HG02973 (cell line): ENCODE measurements at regions not wholly inside any gene's neighbourhood (a gene's known extent, or its start where the extent isn't known, plus 50 kb on each side); places are given as distances from the start of the nearest gene placed in this dataset.
"Not testable (repeated sequence)": the region's sequence is repeated elsewhere in the genome, so short reads cannot be mapped to it uniquely, and the experiment has no call there.

Experiments used
- ATAC-seq: cut with Tn5 transposase; IDR thresholded peaks from one replicate; pipeline ENCODE4 v1.9.1; 2021; ENCODE audit warnings: moderate library complexity; ENCODE audit not compliant: unreplicated experiment

DNA sequence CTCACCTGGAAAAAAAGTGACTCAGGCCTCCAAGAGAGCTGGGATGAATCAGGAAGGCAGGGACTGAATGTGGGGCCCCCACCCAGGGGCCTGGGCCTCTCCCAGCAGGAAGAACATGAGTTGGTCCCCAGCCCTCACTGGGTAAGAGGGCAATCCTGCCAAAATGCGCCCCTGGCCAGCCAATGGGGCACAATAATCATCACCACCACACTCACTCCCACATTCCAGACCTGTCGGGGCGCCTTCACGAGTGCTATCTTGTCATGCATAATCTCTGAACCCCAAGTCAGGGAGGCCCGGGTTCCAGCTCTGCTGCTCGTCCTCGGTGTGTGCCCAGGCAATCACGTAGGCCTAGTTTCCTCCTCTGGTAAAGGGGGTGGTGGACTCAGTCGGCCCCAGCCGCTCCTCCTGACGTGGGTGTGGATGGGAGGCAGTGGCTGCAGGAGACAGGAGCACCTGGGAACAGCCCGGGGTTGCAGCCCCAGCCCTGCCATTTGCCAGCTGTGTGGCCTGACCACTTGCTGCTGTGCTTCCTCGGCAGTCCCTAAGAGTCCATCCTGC, 115.1 kb downstream of the CYP26B1 start:
- ATAC-seq: no peak

DNA sequence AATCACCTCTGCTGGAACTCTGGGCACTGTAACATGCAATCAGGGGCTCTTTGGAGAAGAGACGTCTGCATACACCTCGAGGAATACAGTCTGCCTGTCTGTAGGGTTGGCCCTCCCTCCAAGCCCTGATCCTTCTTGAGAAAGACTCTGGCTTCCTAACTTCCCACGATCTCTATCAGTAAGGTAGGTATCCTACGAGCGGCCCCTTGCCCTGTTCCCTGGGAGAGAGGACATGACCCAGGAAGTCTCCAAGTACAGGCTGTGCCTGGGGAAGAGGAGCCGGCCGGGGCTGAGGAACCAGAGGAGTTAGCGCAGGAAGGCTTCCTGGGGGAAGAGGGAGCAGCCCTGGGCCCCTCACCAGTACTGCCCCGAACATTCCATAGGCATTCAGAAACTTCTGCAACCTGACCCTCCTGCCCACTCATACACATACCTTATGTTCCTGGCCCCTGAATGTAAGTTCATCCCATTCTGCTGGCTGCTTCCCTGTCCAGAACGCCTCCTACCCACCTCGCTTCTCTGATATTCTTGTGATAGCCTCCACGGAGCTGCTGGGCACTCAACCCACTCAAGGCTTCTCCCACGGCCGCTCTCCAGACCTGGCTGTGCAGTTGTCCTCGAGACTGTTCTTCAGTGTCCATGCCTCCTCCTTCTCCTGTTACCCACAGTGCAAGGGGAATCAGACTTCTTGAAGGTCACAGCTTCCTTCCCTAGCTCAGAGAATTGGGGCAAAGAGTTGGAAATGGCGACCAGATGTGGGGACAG, 116.1 kb downstream of the CYP26B1 start:
- ATAC-seq: no peak

DNA sequence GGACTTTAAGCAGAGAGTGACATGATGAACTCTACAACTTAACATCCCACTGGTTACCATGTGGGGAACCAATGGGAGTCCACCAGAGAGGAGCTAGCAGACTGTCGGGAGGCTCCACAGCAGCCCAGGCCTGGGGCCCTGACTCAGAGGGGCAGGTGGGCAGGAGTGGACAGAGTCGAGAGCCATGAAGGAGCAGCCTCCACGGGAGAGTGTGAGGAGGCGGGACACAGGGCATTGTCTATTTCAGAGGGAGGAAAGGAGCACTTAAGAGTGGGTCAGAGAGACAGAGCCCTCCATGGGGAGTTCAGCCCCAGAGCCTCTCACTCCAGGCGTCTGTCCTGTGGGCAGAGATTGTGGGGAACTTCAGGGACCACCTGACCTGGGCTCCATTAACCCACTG, 118.7 kb downstream of the CYP26B1 start:
- ATAC-seq: no peak

DNA sequence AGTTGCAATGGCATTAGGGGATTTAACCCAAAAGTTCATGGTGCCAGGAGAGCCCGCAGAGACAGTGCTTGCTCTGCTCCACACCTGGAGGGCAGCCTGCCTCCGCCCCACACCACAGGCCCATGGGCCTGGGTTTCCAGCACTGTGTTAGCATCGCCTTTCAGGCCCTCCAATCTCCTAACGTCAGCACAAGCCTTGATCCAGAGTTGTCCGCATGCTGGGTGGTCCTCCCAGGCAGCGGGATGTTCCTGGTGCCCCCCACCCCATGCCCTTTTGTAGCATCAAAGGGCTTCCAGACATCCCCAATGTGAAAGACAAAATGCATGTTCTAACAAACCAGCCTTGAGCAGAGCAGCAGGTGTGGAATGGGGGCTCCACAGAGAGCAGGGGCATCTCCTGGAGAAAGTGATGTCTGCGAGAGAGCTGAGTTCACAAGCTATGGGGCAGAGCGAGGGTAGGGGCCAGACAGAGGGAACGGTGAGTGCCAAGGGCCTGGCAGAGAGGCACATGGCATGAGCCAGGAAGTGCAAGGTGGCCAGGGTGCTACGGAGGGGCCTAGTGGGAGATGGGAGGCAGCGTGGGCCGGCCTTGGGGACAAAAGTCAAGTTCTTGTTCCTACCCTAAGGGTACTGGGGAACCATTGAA, 119.2 kb downstream of the CYP26B1 start:
- no peak for ATAC-seq

DNA sequence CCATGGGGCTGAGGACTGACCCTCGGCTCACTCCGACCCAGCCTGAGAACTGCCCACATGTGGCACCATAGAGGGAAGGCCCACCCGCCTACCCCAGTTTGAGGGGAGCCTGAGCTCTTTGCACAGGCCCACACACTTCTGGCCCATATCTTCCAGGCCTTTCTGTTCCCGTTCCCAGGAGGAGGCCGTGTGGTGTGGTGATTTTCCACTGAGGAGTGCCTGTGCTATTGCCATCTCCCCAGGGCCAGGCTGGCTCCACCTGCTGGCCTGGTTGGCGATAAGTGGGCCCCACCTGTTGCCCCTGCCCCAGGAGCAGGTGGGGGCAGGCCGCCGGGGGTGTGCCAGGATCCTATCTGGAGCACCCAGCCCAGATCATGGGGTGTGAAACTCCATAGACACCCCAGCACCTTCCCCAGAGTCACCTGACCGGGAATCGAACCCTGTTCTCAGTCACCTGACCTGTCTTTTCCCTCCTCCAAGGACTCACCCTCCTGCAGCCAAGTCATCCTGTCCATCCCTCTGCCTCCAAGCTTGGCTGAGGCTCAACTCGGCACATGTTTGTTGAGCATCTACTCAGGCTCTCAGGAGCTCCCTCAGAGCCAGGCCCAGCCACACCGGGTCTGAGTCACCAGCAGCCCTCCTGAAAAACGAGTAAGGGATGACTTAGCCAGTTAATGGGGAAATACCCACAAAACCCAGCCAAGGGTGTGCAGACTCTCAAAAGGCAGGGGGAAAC, 120.1 kb downstream of the CYP26B1 start:
- no peak for ATAC-seq

DNA sequence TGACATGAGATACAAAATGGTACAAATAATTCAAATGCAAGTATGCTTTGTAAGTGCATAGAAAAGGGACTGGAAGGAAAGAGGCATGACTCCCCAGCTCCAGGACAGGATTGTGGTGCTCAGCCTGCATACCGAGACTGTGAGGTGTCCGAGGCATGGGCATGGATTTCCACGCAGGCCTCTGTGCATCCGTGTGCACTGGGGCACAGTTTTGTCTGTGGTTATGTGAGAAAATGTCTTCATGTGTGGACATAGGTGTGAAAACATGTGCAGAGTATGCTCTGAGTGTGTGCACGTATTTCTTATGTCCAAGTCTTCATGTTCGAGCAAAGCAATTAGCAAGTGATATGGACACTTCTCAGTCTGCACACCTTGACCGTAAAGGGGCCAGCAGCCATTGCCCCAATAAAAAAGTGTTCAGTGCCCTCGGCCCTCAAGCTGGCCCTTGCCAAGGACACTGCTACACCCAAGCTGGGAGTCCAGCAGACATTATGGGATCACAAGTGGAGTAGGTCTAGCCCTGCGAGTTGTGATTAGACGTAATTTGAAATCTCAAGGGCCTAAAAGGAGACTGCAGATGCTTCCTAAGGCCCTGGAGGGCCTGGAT, 120.7 kb downstream of the CYP26B1 start:
- no peak for ATAC-seq

DNA sequence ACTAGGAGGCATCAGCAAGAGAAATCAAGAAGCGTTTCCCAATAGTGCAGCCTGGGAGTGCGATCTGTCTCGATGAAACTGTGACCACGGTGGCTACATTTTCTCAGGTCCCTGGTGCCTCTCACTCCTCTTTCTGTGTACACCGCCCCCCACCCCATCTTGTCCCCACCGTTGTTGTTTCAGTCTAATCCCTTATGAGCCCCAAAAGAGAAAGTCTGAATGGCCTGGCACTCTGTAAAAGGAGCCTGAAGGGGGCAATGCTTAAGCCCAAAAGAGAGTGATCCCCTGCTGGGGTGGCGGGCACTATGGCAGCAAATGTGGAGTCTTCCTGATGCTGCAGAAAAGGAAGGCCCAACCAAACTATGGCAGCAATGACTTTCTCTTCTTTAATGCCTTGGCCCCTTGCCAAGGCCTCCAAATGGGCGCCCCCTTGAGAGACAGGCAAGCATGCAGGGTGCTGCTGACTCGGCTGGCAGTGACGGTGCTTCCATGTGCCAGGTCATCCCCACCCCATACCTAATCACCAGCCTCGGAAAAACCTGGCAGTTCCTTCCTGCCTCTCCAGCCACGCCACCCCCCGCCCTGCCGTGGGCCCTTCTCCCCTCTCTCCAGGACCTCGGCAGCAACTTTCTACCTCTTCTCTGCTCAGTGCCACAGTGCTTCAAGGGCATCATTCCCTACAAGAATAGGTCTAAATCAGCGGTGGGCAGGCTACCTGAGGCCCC, 123.0 kb downstream of the CYP26B1 start:
- ATAC-seq: no peak

DNA sequence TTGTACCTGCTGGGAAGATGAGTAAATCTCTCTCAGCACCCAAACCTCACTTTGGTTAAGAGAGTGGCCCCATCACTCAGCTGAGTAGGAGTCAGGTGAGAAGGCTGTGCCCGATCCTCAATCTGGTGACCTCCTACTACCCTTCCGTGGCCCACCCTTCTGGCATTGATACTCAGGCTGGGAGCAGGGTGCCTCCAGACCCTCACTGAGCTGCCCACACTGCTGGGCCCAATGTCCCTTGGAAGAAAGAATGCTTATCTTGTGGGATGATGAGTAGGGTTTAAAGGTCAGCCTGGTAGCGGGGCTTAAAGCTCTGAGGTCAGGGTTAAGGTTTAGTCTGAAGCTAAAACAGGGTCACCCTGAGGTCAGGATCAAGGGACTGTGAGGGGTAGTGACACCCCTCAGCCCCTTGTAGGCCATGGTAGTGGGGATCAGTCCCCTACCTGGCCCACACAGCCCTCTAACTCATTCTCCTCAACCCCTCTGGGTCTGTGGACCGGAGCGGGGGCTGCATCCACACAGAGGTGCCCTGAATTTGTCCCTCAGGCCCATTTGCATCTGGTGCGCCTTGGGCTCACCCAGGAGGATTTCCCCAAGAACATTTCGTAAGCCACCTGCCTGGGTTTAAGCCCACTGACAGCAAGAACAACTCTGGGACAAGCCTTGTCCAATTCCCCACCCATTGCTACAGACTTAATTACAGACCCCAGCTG, 123.8 kb downstream of the CYP26B1 start:
- no peak for ATAC-seq

DNA sequence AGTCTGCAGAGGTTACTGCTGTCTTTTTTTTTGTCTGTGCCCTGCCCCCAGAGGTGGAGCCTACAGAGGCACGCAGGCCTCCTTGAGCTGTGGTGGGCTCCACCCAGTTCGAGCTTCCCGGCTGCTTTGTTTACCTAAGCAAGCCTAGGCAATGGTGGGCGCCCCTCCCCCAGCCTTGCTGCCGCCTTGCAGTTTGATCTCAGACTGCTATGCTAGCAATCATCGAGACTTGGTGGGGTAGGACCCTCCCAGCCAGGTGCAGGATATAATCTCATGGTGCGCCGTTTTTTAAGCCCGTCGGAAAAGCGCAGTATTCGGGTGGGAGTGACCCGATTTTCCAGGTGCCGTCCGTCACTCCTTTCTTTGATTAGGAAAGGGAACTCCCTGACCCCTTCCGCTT, 126.3 kb downstream of the CYP26B1 start:
- ATAC-seq: not testable (repeated sequence)

DNA sequence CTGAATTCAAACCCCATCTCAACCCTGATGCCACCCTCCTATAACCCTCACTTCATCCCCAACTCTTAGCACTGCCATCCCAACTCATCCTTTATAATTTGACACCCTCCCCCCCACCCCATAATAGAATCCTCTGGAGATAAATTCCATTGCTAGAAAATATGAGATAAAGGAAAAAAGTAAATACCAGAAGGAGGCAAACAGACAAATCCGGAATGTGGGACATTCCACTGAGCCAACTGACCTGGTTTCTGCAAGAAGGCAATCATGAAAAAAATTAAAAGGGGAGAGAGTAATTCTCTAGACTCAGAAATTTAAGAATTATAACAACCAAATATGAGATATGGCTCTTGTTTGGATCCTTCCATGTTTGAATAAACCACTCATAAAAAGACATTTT, 132.4 kb downstream of the CYP26B1 start:
- ATAC-seq: no peak

DNA sequence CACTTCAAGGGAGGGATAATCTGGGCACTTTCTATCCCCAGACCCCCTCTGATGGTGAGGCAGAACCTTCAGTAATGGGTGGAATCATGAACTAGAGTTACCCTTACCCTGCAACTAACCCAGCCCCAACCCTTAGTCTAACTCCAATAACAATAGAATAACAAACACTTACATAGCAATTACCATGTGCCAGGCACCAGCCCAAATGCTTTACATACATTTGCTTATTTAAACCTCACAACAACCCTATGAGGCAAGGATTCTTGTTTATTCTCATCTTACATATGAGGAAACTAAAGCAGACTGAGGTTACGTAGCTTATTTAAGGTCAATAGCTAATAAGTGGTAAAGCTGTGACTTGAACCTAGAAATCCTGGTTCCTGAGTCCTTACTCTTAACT, 132.8 kb downstream of the CYP26B1 start:
- ATAC-seq: no peak

DNA sequence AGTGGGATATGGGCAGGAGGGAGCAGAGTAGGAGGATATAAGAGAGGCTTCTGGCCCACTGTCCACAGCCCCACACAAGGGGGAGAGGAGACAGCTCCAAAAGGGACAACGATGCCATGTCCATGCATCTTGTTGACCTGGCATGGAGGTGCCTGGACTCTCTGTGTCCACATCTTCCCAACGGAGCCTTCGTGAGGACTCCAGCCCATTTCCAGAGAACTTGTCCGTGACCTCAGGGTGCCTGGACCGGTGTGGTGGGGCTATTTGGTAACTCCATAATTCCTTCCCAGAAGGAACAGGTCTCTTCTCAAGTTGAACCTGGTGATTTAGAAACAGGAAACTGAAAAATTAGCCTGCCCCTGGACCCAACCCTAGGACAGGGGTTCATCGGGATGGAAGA, 133.9 kb downstream of the CYP26B1 start:
- no peak for ATAC-seq

DNA sequence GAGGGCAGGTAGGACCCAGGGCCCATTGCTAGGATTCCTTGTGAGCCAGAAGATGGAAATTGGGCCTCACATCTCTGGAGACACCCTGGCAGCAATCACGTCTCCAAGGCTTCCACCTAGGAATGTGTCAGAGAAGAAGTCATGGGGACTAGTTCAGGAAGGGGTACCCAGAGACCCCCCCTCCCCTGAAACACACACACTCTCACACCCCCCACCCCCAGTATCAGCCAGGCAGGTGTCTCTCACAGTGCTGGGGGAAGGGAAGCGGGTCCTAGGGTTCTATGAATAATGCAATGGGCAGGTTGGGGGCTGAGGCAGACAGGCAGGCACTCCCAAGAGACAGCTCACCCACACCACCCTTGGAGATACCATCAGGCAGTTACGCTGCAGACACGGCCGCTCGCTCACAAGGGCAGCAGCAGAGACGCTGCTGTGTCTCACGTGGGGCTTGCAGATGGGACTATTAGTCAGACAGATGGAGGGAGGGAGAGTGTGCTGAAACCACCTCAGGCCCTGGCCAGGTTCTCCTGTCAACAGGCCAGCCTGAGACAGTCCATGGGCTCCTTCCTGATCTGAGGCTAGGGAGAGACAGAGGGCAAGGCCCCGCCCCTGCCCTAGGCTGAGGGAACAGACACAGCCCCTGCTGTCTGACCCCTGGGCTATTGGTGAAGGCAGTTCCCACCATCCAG, 134.6 kb downstream of the CYP26B1 start:
- no peak for ATAC-seq

DNA sequence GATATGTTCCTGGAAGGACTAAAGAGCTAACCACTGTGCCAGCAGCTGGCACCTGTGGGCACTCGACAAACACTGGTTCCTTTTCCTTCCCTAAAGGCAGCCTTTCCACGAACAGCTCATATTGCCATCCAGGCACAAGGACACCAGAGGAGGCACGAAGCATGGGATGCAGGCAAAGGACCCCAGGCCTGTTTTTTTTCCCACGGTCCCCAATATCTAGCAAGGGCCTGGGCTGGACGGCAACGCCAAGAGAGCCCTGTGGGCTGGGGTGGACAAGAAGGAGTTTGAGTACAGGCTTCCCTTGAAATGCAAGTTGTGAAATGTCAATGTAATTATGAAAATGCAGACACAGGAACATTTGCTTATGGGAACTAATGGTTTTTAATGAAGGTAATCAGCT, 135.9 kb downstream of the CYP26B1 start:
- ATAC-seq: no peak

DNA sequence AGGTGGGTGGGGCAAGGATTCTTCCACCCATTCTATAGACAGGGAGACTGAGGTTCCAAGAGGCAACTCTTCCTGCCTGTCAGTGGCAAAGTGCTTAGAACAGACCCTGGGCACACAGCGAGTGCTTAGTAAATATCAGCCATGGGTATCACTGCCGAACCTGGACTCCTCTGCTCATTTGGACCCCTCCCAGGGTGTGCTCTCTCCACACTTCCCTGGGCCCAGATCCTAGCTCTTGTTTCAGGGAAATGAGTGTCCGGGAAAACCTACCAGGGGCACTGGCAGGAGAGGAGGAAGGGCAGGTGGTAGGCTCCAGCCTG, 136.3 kb downstream of the CYP26B1 start:
- ATAC-seq: no peak

DNA sequence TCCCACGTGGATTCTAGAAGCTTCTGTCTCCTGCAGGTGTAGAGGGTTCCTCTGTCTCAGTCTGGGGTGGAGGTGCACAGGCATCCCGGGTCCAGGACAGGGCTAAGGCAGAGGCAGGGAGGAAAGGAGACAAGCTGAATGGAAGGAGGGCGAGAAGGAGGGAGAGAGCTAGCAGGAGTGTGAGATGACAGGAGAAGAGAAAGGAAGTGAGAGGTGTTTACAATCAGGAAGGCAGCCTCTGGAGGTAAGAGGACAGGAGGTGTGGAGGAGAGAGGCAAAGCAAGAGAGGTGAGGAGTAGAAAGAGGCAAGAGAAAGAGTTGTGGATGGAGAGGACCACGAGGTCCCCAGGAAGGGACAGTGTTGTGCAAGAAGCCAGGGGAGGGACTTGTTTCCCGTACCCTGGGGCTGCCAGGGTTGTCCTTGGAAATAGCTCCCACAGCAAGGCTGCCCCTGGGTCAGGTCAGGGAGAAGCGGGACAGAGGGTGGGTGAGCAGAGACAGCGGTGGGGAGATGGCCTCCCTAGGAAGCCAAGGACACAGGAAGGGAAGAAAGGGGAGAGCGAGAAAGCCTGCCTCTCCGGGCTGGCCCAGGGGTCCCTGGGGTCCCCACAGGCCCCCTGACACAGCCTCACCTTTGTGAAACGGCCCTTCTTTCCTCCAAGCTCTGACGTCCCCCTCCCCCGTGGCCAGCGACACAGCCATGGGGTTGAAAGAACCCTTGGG, 136.9 kb downstream of the CYP26B1 start:
- ATAC-seq: no peak

DNA sequence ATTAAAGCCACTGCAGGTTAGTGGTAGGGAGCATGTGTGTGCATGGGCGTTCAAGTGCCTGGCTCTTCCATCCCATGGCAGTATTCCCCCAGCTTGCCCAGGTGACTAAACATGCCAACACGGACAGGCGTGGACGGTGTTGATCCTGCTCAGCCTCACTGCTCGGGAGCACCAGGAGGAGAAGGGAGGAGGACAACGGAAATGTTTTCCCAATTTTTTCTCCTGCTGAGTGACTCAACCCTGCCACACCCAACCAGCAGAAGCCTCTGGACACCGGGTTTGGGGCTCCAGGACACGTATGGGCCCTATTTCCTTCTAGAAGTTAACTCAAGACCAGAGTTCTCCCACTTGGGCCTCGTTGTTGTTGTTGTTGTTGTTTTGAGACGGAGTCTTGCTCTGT, 139.1 kb downstream of the CYP26B1 start:
- ATAC-seq: no peak

DNA sequence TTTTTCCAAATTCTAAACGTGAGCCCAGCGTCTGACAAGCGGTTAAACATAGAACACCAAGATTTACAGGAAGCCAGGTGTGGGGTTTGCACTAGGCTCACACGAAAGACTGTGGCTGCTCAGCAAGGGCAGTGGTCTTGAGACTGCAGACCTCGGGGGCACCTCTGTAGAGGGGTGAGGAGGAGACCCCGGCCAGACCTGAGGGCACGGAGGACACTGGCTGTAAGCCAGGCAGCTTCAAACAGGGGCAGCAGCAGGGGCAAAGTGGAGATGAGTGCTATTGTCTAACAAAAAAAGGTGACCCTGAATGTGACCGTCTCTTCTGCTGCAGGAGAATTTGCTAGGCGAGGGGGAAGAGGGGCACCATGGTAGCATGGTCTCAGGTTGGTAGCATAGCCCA, 140.3 kb downstream of the CYP26B1 start:
- ATAC-seq: no peak

DNA sequence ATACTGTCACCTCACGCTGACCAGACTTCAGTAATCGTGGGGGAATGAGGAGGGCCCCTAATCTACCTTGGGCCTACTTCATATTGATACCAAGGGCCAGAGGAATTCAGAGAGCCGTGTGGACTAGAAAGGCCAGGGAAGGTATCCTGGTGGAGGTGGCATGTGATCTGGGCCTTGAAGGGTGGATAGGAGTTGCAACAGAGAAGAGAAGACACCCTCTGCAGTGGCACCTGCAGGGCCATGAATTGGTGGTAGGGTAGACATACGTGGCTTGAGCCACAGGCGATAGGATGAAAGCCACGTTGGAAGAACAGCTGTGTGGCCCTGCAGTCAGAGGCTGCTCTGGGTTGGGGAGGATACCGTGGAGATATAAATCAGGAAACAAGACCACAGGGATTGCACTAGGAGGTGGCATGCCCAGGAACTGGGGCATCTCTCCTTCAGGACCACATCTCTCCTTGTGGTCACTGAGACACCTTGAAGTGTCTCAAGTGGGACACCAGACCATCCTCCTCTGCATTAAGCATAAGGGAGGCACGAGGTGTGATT, 141.4 kb downstream of the CYP26B1 start:
- no peak for ATAC-seq
